Frontal cortex (tissue), 3 donors: ENCODE measurements at regions not wholly inside any gene's neighbourhood (a gene's known extent, or its start where the extent isn't known, plus 50 kb on each side); places are given as distances from the start of the nearest gene placed in this dataset.
"Not testable (repeated sequence)": the region's sequence is repeated elsewhere in the genome, so short reads cannot be mapped to it uniquely, and the experiment has no call there.

Source experiments
- DNase-seq, 2 donors: peaks; one replicate each; pipeline ENCODE4 v3.0.0; 2012; ENCODE audit warnings: low spot score in 2 of 2
- FAIRE-seq: peaks from 2 replicates; lab custom pipeline; 2012; peaks lifted over from hg19 to GRCh38; lab: Jason Lieb, UNC
- donor health status: control.
- donor health status: control.
- donor health status: control.

- DNase-seq, FAIRE-seq: not testable (repeated sequence)
Measured at GRCh38 chr13:50185769-50186763, 170.8 kb downstream of the KCNRG start.

DNA sequence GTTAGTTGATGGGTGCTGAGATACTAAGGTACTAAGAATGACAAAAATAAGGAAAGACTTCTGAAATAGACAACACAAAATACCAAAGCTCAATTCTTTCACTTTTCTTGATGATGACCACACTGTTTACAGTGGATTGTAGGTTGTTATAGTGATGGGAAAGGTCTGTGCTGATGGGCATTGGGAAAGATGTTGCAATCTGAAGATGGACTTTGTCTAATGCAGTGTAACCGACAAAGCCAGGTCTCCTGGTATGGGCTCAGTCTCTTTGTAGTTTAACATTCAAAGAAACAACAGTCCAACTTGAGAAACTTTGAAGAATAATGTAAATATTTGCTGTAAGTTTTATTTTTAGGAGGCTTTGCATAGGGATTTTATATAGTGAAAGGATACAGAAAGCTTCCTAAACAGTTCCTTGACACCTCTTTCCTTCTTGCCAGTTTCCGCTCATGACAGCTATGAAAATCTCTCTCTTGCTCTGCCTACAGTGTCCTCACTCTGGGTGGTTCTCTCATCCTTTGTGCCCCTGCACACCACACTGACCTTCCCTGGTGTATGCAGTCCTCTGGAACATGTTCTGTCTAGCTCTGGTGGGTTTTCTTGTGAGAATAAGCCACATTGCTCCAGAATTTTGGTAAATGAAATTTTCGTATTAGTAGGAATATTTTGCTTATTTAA, 172.2 kb downstream of the KCNRG start:
- FAIRE-seq (no peak), DNase-seq (no peak)

GRCh38 chr13:50188696-50189095, 173.5 kb downstream of the KCNRG start:
- FAIRE-seq (no peak), DNase-seq (no peak)

- no peak for DNase-seq
- FAIRE-seq: no peak
Measured at GRCh38 chr13:50189450-50189849, 174.2 kb downstream of the KCNRG start.

DNA sequence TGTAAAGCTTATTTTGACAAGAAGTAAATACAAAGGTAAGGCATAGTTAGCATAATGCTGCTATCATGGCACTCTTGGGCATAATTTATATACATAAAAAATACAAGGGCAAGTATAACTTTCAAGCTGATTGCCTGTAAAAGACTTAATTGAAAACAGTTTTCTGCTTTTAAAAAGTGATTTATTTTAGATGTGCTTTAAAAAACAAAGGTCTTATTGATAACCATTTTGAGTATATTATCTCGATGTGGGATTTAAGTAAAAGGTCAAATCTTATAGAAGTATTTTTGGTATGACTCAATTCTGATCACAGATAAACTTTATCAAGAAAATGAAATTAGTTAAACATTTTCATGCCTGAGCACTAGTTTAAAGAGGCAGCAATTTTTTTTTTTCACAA, 175.8 kb downstream of the KCNRG start:
- FAIRE-seq (no peak), DNase-seq (no peak)

DNA sequence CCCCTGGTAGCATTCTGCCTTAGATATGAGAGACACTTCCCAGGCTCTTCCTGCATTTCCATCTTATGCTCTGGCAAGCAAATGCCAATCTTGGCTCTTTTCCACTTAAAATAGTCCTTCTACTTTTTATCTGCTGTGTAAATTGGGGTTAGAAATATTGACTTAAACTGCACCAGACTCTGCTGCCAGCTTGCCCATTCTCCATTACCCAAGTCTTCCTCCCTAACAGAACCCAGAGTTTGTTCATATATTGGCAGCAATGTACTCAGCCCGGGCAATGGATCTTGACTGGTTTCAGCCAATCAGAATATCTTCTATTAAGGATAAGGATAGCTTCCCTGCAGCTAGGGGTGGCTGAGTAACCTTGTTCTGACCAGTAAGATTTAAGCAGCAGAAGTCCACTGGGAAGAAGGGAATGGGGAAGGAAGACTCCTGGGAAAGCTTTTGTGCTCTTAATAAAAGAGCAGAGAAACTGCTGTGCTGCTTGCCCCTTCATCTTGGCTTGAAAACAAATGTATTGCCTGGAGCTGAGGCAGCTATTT, 177.1 kb downstream of the KCNRG start:
- no peak for DNase-seq
- no peak for FAIRE-seq

GRCh38 chr13:50195045-50195444, 179.8 kb downstream of the KCNRG start:
- FAIRE-seq: no peak
- DNase-seq: no peak

- no peak for DNase-seq
- no peak for FAIRE-seq
Measured at GRCh38 chr13:50196118-50196517, 180.9 kb downstream of the KCNRG start.

DNA sequence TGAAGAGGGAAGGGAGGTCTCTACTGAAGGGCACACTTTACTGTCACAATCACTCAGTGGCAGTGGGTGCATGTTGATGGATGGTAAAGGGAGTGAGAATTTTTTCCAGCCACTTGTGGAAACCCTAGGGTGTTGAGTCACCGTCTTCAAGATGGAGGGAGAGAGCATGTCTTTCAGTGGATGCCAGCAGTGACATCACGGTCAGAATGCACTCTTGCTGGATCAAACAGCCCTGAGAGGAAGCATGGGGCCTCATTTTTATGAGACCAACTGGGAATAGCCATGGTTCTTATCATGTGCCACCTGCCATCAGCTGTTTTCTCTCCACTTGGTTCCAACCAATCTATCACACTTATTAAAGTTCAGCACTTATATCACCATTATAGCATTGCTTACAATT, 182.5 kb downstream of the KCNRG start:
- FAIRE-seq (no peak), DNase-seq (no peak)

DNA sequence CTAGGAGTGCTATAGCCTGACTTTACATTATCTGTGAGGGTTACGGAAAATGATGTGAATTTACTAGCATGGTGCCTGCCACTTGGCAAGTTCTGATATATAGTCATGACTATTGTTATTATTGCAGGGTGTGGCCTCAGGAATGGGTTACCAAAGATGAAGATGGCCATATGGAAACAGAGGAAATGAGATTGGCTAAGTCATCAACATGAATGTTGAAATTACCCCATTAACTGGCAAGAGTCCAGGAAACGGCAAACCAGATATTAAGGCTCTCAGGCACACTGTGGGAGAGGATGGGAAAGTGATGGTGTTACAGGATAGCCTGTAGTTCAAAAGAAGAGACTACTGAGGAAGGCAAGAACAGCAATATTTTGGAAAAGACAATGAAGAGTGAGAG, 183.3 kb downstream of the KCNRG start:
- no peak for FAIRE-seq
- DNase-seq: no peak

GRCh38 chr13:50200569-50200968, 185.3 kb downstream of the KCNRG start:
- DNase-seq (no peak), FAIRE-seq (no peak)

- DNase-seq (no peak), FAIRE-seq (no peak)
Measured at GRCh38 chr13:50200988-50201387, 185.7 kb downstream of the KCNRG start.

DNA sequence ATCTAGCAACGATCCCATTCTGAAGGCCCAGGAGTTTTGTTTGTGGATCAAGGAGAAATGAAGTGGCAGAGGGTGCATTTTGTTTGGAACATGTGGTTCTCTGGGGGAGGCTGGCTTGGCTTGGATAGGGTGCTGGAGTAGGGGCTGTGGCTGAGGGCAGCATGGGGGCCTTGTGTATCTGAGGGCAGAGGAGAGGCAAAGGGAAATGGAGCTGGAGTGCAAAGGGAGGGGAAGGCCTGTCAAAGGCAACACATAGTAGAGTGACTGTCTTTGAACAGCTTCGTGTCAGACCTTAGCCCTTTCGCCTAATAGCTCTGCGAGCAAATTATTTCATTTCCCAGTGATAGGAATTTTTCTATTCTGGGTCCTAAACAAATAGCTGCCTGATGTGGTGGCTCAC, 187.2 kb downstream of the KCNRG start:
- DNase-seq: no peak
- FAIRE-seq: no peak

DNA sequence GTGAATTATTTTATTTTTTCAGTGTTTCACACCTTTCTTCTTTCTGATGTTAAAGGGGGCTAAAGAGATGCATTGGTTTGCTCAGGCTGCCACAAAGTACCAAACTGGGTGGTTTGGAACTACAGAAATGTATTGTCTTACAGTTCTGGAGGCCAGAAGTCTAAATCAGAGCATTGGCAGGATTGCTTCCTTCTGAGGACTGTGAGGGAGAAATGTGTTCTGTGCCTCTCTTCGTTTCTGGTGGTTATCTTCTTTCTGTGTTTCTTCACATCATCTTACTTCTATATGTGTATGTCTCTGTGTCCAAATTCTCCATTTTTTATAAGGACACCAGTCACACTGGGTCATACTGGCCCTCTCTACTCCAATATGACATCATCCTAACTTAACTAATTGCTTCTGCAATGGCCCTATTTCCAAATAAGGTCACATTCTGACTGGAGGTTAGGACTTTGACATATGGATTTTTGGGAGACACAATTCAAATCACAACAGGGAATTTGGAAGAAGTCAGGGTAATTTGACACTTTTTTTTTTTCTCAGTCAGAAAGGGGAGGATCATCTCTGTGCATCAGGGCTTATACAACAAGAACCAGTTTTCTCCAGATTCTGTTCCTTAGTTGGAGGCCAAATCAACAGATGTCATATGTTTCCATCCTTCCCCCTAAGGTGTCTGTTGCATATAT, 188.2 kb downstream of the KCNRG start:
- FAIRE-seq (no peak), DNase-seq (no peak)

GRCh38 chr13:50205581-50205980, 190.3 kb downstream of the KCNRG start:
- DNase-seq (no peak), FAIRE-seq (no peak)

GRCh38 chr13:50208826-50209335, 193.6 kb downstream of the KCNRG start:
- no peak for DNase-seq
- FAIRE-seq: no peak

DNA sequence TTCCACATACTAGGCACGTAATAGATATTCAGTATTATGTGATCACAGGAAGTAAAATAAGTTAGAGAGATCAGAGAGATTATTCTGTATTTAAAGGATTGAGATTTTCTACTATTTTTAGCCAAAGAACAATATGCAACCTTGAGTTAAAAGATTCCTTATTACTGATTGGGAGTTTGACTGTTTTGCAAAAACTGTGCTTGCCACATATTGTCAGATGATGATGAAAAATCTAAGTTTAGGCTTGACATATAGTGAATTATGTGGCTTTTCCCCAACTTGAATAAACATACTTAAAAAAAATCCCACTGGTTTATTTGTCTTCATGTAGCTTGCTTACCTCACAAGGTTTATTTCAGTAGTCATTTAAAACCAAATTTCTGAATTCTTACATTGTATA, 194.4 kb downstream of the KCNRG start:
- no peak for DNase-seq
- FAIRE-seq: no peak

DNA sequence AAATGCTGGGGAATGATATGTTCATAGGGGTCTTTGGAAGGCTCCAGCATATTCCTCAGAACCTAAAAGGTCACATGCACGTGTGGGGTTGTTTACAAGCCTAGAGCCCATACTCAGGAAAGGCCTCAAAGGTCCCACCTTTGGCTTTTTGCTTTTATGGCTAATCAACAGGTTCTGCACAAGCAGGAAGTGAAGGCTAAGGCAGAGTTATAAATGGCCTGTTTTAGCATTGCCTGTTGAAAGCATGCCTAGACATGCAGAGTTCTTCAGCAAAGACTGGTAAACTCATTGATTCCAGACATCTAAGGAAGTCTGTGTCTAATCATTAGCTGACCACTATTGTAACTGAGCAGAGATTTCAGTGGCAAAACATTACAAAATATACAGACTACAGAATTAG, 198.3 kb downstream of the KCNRG start:
- FAIRE-seq (no peak), DNase-seq (no peak)

DNA sequence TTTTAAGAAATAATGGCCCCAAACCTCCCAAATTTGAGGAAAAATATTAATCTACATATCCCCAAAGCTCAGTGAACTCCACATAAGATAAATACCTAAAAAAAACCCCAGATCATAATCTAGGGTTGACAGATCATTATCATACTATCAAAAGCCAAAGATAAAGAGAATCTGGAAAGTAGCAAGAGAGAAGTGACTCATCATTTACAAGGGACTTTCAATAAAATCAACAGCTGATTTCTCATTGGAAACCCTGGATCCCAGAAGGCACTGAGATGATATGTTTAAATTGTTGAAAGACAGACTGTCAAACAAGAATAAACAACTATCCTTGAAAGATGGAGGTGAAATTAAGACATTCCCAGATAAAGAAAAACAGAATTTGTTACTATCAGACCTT, 199.3 kb downstream of the KCNRG start:
- DNase-seq (no peak), FAIRE-seq (no peak)

- no peak for FAIRE-seq
Measured at GRCh38 chr13:50215399-50215798, 200.2 kb downstream of the KCNRG start.

More at GRCh38 chr13:50215399-50215798, 200.2 kb downstream of the KCNRG start:
- no peak for DNase-seq
